ENCODE measurements at regions not wholly inside any gene's neighbourhood (a gene's known extent, or its start where the extent isn't known, plus 50 kb on each side); places are given as distances from the start of the nearest gene placed in this dataset.
"Not testable (repeated sequence)": the region's sequence is repeated elsewhere in the genome, so short reads cannot be mapped to it uniquely, and the experiment has no call there.

- Histone ChIP-seq H3K27ac (ENCODE audit: low read depth, low read length) (peak overlapping the region; percentile 9), H3K4me1 (ENCODE audit: control insufficient read depth, insufficient read depth, low read length) (peaks cover 11% of the 10 kb centered on the region), H3K36me3 (ENCODE audit: control insufficient read depth, insufficient read depth, low read length) (no peaks in the 10 kb centered on the region), H3K9ac (ENCODE audit: low read length) (no peak overlapping the region), H3K4me3 (ENCODE audit: low read length) (no peak overlapping the region), H3K27me3 (ENCODE audit: control insufficient read depth, insufficient read depth, low read length) (no peaks in the 10 kb centered on the region)
Measured at GRCh38 chr1:9443913-9444445, 95.3 kb upstream of the SLC25A33 start.

- H3K27me3 ChIP-seq (ENCODE audit: control insufficient read depth, insufficient read depth, low read length): no peaks in the 10 kb centered on the region
- H3K27ac ChIP-seq (ENCODE audit: low read depth, low read length): no peak overlapping the region
- no peak overlapping the region for H3K9ac ChIP-seq (ENCODE audit: low read length)
Measured at GRCh38 chr1:9444532-9444931, 94.7 kb upstream of the SLC25A33 start.

GRCh38 chr1:9445081-9445480, 94.2 kb upstream of the SLC25A33 start:
- H3K4me1 ChIP-seq (ENCODE audit: control insufficient read depth, insufficient read depth, low read length): peaks cover 15% of the 10 kb centered on the region
- H3K36me3 ChIP-seq (ENCODE audit: control insufficient read depth, insufficient read depth, low read length); H3K27me3 ChIP-seq (ENCODE audit: control insufficient read depth, insufficient read depth, low read length); H3K9ac ChIP-seq (ENCODE audit: low read length); H3K27ac ChIP-seq (ENCODE audit: low read depth, low read length); H3K4me3 ChIP-seq (ENCODE audit: low read length): not testable (repeated sequence)

More at GRCh38 chr1:9444532-9444931, 94.7 kb upstream of the SLC25A33 start:
- no peak overlapping the region for H3K4me3 ChIP-seq (ENCODE audit: low read length)
- H3K4me1 ChIP-seq (ENCODE audit: control insufficient read depth, insufficient read depth, low read length): peaks cover 13% of the 10 kb centered on the region
- no peaks in the 10 kb centered on the region for H3K36me3 ChIP-seq (ENCODE audit: control insufficient read depth, insufficient read depth, low read length)

GRCh38 chr1:9447215-9447960, 91.9 kb upstream of the SLC25A33 start:
- H3K27me3 ChIP-seq (ENCODE audit: control insufficient read depth, insufficient read depth, low read length): no peaks in the 10 kb centered on the region
- no peaks in the 10 kb centered on the region for H3K36me3 ChIP-seq (ENCODE audit: control insufficient read depth, insufficient read depth, low read length)
- no peak overlapping the region for H3K27ac ChIP-seq (ENCODE audit: low read depth, low read length)
- H3K4me1 ChIP-seq (ENCODE audit: control insufficient read depth, insufficient read depth, low read length): peaks cover 6% of the 10 kb centered on the region
- H3K9ac ChIP-seq (ENCODE audit: low read length): no peak overlapping the region
- H3K4me3 ChIP-seq (ENCODE audit: low read length): no peak overlapping the region

- Histone ChIP-seq H3K27ac (ENCODE audit: low read depth, low read length) (no peak overlapping the region), H3K9ac (ENCODE audit: low read length) (no peak overlapping the region), H3K4me3 (ENCODE audit: low read length) (no peak overlapping the region), H3K4me1 (ENCODE audit: control insufficient read depth, insufficient read depth, low read length) (peaks cover 6% of the 10 kb centered on the region), H3K27me3 (ENCODE audit: control insufficient read depth, insufficient read depth, low read length) (no peaks in the 10 kb centered on the region), H3K36me3 (ENCODE audit: control insufficient read depth, insufficient read depth, low read length) (no peaks in the 10 kb centered on the region)
Measured at GRCh38 chr1:9448132-9449109, 90.8 kb upstream of the SLC25A33 start.

- no peak overlapping the region for H3K27ac ChIP-seq (ENCODE audit: low read depth, low read length)
- H3K36me3 ChIP-seq (ENCODE audit: control insufficient read depth, insufficient read depth, low read length): no peaks in the 10 kb centered on the region
- H3K4me3 ChIP-seq (ENCODE audit: low read length): no peak overlapping the region
- H3K27me3 ChIP-seq (ENCODE audit: control insufficient read depth, insufficient read depth, low read length): no peaks in the 10 kb centered on the region
- no peak overlapping the region for H3K9ac ChIP-seq (ENCODE audit: low read length)
- peaks cover 4% of the 10 kb centered on the region for H3K4me1 ChIP-seq (ENCODE audit: control insufficient read depth, insufficient read depth, low read length)
Measured at GRCh38 chr1:9449110-9449627, 90.1 kb upstream of the SLC25A33 start.

GRCh38 chr1:9449976-9450696, 89.1 kb upstream of the SLC25A33 start:
- Histone ChIP-seq H3K4me1 (ENCODE audit: control insufficient read depth, insufficient read depth, low read length) (peaks cover 4% of the 10 kb centered on the region), H3K36me3 (ENCODE audit: control insufficient read depth, insufficient read depth, low read length) (no peaks in the 10 kb centered on the region), H3K27ac (ENCODE audit: low read depth, low read length) (no peak overlapping the region), H3K9ac (ENCODE audit: low read length) (no peak overlapping the region), H3K4me3 (ENCODE audit: low read length) (no peak overlapping the region), H3K27me3 (ENCODE audit: control insufficient read depth, insufficient read depth, low read length) (no peaks in the 10 kb centered on the region)

GRCh38 chr1:9451081-9451480, 88.2 kb upstream of the SLC25A33 start:
- H3K4me3 ChIP-seq (ENCODE audit: low read length): no peak overlapping the region
- no peak overlapping the region for H3K9ac ChIP-seq (ENCODE audit: low read length)
- H3K4me1 ChIP-seq (ENCODE audit: control insufficient read depth, insufficient read depth, low read length): peaks cover 4% of the 10 kb centered on the region
- no peak overlapping the region for H3K27ac ChIP-seq (ENCODE audit: low read depth, low read length)
- H3K36me3 ChIP-seq (ENCODE audit: control insufficient read depth, insufficient read depth, low read length): no peaks in the 10 kb centered on the region
- H3K27me3 ChIP-seq (ENCODE audit: control insufficient read depth, insufficient read depth, low read length): no peaks in the 10 kb centered on the region

- H3K36me3 ChIP-seq (ENCODE audit: control insufficient read depth, insufficient read depth, low read length): no peaks in the 10 kb centered on the region
- H3K27me3 ChIP-seq (ENCODE audit: control insufficient read depth, insufficient read depth, low read length): no peaks in the 10 kb centered on the region
- no peak overlapping the region for H3K4me3 ChIP-seq (ENCODE audit: low read length)
- no peak overlapping the region for H3K27ac ChIP-seq (ENCODE audit: low read depth, low read length)
- H3K4me1 ChIP-seq (ENCODE audit: control insufficient read depth, insufficient read depth, low read length): peaks cover 4% of the 10 kb centered on the region
- H3K9ac ChIP-seq (ENCODE audit: low read length): no peak overlapping the region
Measured at GRCh38 chr1:9452516-9453140, 86.6 kb upstream of the SLC25A33 start.

- H3K36me3 ChIP-seq (ENCODE audit: control insufficient read depth, insufficient read depth, low read length): no peaks in the 10 kb centered on the region
- no peak overlapping the region for H3K27ac ChIP-seq (ENCODE audit: low read depth, low read length)
- no peaks in the 10 kb centered on the region for H3K27me3 ChIP-seq (ENCODE audit: control insufficient read depth, insufficient read depth, low read length)
- no peak overlapping the region for H3K4me3 ChIP-seq (ENCODE audit: low read length)
- H3K4me1 ChIP-seq (ENCODE audit: control insufficient read depth, insufficient read depth, low read length): peaks cover 4% of the 10 kb centered on the region
- no peak overlapping the region for H3K9ac ChIP-seq (ENCODE audit: low read length)
Measured at GRCh38 chr1:9453375-9453774, 85.9 kb upstream of the SLC25A33 start.

GRCh38 chr1:9453779-9454418, 85.4 kb upstream of the SLC25A33 start:
- Histone ChIP-seq H3K27me3 (ENCODE audit: control insufficient read depth, insufficient read depth, low read length) (no peaks in the 10 kb centered on the region), H3K27ac (ENCODE audit: low read depth, low read length) (no peak overlapping the region), H3K9ac (ENCODE audit: low read length) (no peak overlapping the region), H3K36me3 (ENCODE audit: control insufficient read depth, insufficient read depth, low read length) (no peaks in the 10 kb centered on the region), H3K4me1 (ENCODE audit: control insufficient read depth, insufficient read depth, low read length) (peaks cover 4% of the 10 kb centered on the region), H3K4me3 (ENCODE audit: low read length) (no peak overlapping the region)
